A549 (cell line): ENCODE measurements at regions not wholly inside any gene's neighbourhood (a gene's known extent, or its start where the extent isn't known, plus 50 kb on each side); places are given as distances from the start of the nearest gene placed in this dataset.

Experiments used
- ATAC-seq, 2 experiments: fragments of 200-7000 bp in 1 of 2; fragments of >200 bp in 1 of 2; cut with Nextera tagmentation in 1 of 2; cut with Tn5 transposase in 1 of 2; 3 replicates each; pipeline versions ENCODE4 v1.8.0 to v1.9.1; 2018 to 2020; ENCODE audit warnings: mild to moderate bottlenecking in 1 of 2, moderate library complexity in 1 of 2
- CTCF ChIA-PET: fragments of 300-600 bp; sonication (Branson Sonifier 250); formaldehyde crosslinking; extraction: SDS; loops from one replicate; lab custom pipeline; 2021; ENCODE audit warnings: antibody characterized with exemption, inconsistent platforms; lab: Yijun Ruan, JAX
- POLR2A ChIA-PET: fragments of 350-600 bp; formaldehyde crosslinking; extraction: SDS; loops from one replicate; lab custom pipeline; 2021; ENCODE audit warnings: antibody characterized with exemption, inconsistent platforms; lab: Yijun Ruan, JAX
- DNase-seq, 2 experiments: peaks; one replicate each; pipeline versions ENCODE4 v3.0.0 to v3.0.0-alpha.2; 2011 to 2016; ENCODE audit warnings: low read depth in 1 of 2, low spot score in 1 of 2
- FAIRE-seq: peaks from 2 replicates; lab custom pipeline; 2011; peaks lifted over from hg19 to GRCh38; lab: Jason Lieb, UNC
- H3K27ac ChIP-seq, 2 experiments: fragments of >200 bp; sonication (Bioruptor Twin); formaldehyde crosslinking; 3 replicates each; pipeline ENCODE4 v1.5.1; 2016 to 2017
- H3K4me1 ChIP-seq: fragments of >200 bp; sonication (Bioruptor Twin); formaldehyde crosslinking; 3 replicates; pipeline ENCODE4 v1.6.1; 2016
- H3K4me2 ChIP-seq: fragments of >200 bp; sonication (Bioruptor Twin); formaldehyde crosslinking; 3 replicates; pipeline ENCODE4 v1.6.1; 2016
- H3K4me3 ChIP-seq: fragments of >200 bp; sonication (Bioruptor Twin); formaldehyde crosslinking; 3 replicates; pipeline ENCODE4 v1.5.1; 2016
- H3K9me3 ChIP-seq: fragments of >200 bp; sonication (Bioruptor Twin); formaldehyde crosslinking; 3 replicates; pipeline ENCODE4 v1.6.1; 2016
- CEBPB ChIP-seq, 2 experiments: fragments of >200 bp in 1 of 2; sonication (Bioruptor Twin) in 1 of 2; formaldehyde crosslinking in 1 of 2; IDR thresholded peaks; 2 replicates each; pipeline ENCODE4 v1.6.1; 2012 to 2016
- EHF ChIP-seq: fragments of 250-450 bp; sonication (Bioruptor Pico); IDR thresholded peaks from 2 replicates; pipeline ENCODE4 v1.5.0; 2020; ENCODE audit warnings: mild to moderate bottlenecking
- ESRRA ChIP-seq: fragments of 150-350 bp; IDR thresholded peaks from 2 replicates; pipeline ENCODE4 v1.6.1; 2014; ENCODE audit warnings: mild to moderate bottlenecking, low read length, borderline replicate concordance
- FOSL2 ChIP-seq, 2 experiments: fragments of 450-650 bp in 1 of 2; fragments of >200 bp in 1 of 2; sonication (Bioruptor Twin) in 1 of 2; formaldehyde crosslinking; IDR thresholded peaks; 2 replicates each; pipeline versions ENCODE4 v1.5.0 to v1.6.1; 2016 to 2020; ENCODE audit warnings: mild to moderate bottlenecking in 1 of 2, moderate library complexity in 1 of 2
- GATA3 ChIP-seq: IDR thresholded peaks from 2 replicates; pipeline ENCODE4 v1.6.1; 2012; ENCODE audit warnings: borderline replicate concordance
- HEYL ChIP-seq: fragments of 250-450 bp; sonication (Bioruptor Pico); IDR thresholded peaks from 2 replicates; pipeline ENCODE4 v1.8.0; 2021; ENCODE audit warnings: mild to moderate bottlenecking, moderate library complexity
- HOXA7 ChIP-seq: fragments of 250-450 bp; sonication (Bioruptor Pico); IDR thresholded peaks from 2 replicates; pipeline ENCODE4 v1.5.0; 2020; ENCODE audit warnings: mild to moderate bottlenecking, moderate library complexity
- JUN ChIP-seq, 2 experiments: fragments of >200 bp; sonication (Bioruptor Twin); formaldehyde crosslinking; IDR thresholded peaks; 2 replicates in 1 of 2; 3 replicates in 1 of 2; pipeline ENCODE4 v1.6.1; 2016 to 2017
- JUNB ChIP-seq: fragments of >200 bp; sonication (Bioruptor Twin); formaldehyde crosslinking; IDR thresholded peaks from 2 replicates; pipeline ENCODE4 v1.6.1; 2016
- KDM1A ChIP-seq: fragments of 200-600 bp; sonication (generic); IDR thresholded peaks from 2 replicates; pipeline ENCODE4 v1.6.1; 2016; ENCODE audit warnings: low read depth, mild to moderate bottlenecking
- NR3C1 ChIP-seq: fragments of >200 bp; sonication (Bioruptor Twin); formaldehyde crosslinking; IDR thresholded peaks from 3 replicates; pipeline ENCODE4 v1.6.1; 2017
- RAD21 ChIP-seq, 2 experiments: fragments of >200 bp in 1 of 2; sonication (Bioruptor Twin) in 1 of 2; formaldehyde crosslinking in 1 of 2; IDR thresholded peaks in 1 of 2; conservative IDR thresholded peaks in 1 of 2; 2 replicates in 1 of 2; 3 replicates in 1 of 2; pipeline ENCODE4 v1.6.1; 2012 to 2018; ENCODE audit warnings: inconsistent platforms in 1 of 2
- SMC3 ChIP-seq: fragments of >200 bp; sonication (Bioruptor Twin); formaldehyde crosslinking; IDR thresholded peaks from 3 replicates; pipeline ENCODE4 v1.6.1; 2018; ENCODE audit warnings: inconsistent platforms
- TFCP2L1 ChIP-seq: fragments of 250-450 bp; sonication (Bioruptor Pico); IDR thresholded peaks from 2 replicates; pipeline ENCODE4 v1.5.0; 2021; ENCODE audit warnings: mild to moderate bottlenecking
- ZNF302 ChIP-seq: fragments of 250-450 bp; sonication (Bioruptor Pico); IDR thresholded peaks from 2 replicates; pipeline ENCODE4 v1.9.0; 2021; ENCODE audit warnings: inconsistent platforms, mild to moderate bottlenecking, moderate library complexity
- WGBS: methylation state at CpG from one replicate; pipeline ENCODE4 v1.1.6; 2017; ENCODE audit errors: missing lambda C conversion rate; 5-methylcytosine and 5-hydroxymethylcytosine counted together
- TF ChIP-seq, protein P1 (sequence below): fragments of 250-450 bp; sonication (Bioruptor Pico); IDR thresholded peaks from 2 replicates; pipeline ENCODE4 v1.5.0; 2020; ENCODE audit warnings: low read depth, mild to moderate bottlenecking, moderate library complexity
- TF ChIP-seq, protein P2 (sequence below): IDR thresholded peaks from 2 replicates; pipeline ENCODE4 v1.6.1; 2012
- TF ChIP-seq, protein P3 (sequence below): fragments of 450-650 bp; IDR thresholded peaks from 2 replicates; pipeline ENCODE4 v1.6.1; 2014; ENCODE audit warnings: antibody characterized with exemption
- TF ChIP-seq, protein P4 (sequence below): fragments of >200 bp; sonication (Bioruptor Twin); formaldehyde crosslinking; IDR thresholded peaks from 3 replicates; pipeline ENCODE4 v1.6.1; 2016
- TF ChIP-seq, protein P5 (sequence below): fragments of >200 bp; sonication (Bioruptor Twin); formaldehyde crosslinking; IDR thresholded peaks from 3 replicates; pipeline ENCODE4 v1.5.1; 2016

DNA sequence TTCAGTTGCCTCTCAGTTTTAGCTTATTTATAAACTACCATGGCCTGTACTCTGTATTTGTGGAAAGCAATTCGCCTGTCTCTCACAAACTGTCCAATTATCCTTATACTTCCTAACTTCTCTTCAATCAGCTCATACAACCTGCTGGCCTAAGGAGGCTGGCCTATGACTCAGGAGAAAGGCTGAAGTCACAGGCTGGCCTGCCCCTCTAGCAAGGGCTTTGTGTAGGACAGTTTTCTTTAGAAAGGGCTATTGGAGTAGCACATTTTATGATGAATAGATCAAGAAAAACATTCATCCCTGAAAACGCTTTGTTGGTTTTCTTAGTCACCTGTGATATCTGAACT lies 988.7 kb upstream of the ARRDC3 start:
- peak; percentile 32 for FAIRE-seq
- peak; percentile 28 to 86 for DNase-seq
- POLR2A ChIA-PET, result interaction anchor here (0.8 kb wide), 1 partner anchor 34 kb away, joined by 3 read pairs; no protein-coding TSS in a partner anchor
- CTCF ChIA-PET, result no interaction called here
- peak; percentile 99 for ATAC-seq
- Histone ChIP-seq H3K4me2 (peak overlapping the region; percentile 59), H3K9me3 (peaks cover 9% of the 10 kb centered on the region; the same call in 1 of the 3 replicates), H3K4me1 (peaks cover 27% of the 10 kb centered on the region), H3K4me3 (no peak overlapping the region), H3K27ac (peak overlapping the region; percentile 74 to 82)
- TF ChIP-seq ZNF302 (no peak), JUN (IDR thresholded peaks at IDR 0.05) (0 out of 5 replicates have a peak, but pooled peaks of 1 of the 2 experiments have one; percentile 44), GATA3 (0 out of 2 replicates have a peak, but pooled peaks have one; percentile 23), JUNB (peak; percentile 65), FOSL2 (IDR thresholded peaks at IDR 0.05) (0 out of 2 replicates have a peak, but pooled peaks have one; percentile 27), FOSL2 (CRISPR knock-in tag; IDR thresholded peaks at IDR 0.05) (peak; percentile 41; the same call in 1 of the 2 replicates), EHF (CRISPR knock-in tag) (no peak)
- TF ChIP-seq, protein P1, sequence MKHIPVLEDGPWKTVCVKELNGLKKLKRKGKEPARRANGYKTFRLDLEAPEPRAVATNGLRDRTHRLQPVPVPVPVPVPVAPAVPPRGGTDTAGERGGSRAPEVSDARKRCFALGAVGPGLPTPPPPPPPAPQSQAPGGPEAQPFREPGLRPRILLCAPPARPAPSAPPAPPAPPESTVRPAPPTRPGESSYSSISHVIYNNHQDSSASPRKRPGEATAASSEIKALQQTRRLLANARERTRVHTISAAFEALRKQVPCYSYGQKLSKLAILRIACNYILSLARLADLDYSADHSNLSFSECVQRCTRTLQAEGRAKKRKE, result no peak
- TF ChIP-seq, protein P2, sequence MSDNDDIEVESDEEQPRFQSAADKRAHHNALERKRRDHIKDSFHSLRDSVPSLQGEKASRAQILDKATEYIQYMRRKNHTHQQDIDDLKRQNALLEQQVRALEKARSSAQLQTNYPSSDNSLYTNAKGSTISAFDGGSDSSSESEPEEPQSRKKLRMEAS, result 0 out of 2 replicates have a peak, but pooled peaks have one; percentile 35
- 0% methylated on average over 2 of the region's 2 CpGs for WGBS

DNA sequence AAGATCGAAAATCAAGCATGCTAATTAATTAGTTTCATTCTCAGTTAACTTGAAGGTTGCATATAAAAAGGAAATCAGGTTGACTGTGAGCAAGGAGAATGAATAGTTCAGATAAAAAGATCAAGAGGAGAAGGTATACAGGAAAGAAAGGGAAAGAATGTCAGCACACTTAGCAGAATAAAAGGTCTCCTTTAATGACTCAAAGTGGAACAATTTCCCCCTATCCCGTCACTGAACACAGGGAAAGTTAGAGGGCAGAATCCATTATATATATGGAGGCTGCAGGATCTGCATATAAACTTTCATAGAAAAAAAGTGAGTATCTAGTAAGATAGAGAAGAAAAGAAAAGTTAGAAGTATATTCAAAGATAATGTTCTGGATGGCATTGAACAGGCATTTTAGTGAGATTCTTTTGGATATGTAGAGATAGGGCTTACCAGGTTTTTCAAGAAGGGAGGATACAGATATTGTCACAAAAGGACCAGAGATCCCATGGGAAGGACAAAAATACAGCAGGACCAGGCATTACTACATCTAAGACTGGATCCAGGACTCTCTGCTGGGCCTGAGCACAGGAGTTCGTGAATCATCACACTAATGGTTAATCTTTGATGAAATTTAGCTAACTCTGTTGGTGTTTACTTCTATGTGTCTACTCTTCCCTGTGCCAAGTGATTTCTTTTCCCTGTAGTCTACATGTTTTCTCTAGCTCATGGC lies 988.2 kb upstream of the ARRDC3 start:
- CTCF ChIA-PET, result no interaction called here
- TF ChIP-seq KDM1A (no peak), NR3C1 (no peak), HEYL (CRISPR knock-in tag) (no peak), ESRRA (no peak), JUN (IDR thresholded peaks at IDR 0.05) (peak in 1 of 2 experiments; percentile 26; a peak in 2 of 5 replicates), HOXA7 (no peak), RAD21 (conservative IDR thresholded peaks at IDR 0.05 in 1 of 2, IDR thresholded peaks at IDR 0.05 in 1 of 2) (no peak; a peak in 1 of 5 replicates), TFCP2L1 (no peak), SMC3 (no peak; the same call in 2 of the 3 replicates), CEBPB (IDR thresholded peaks at IDR 0.05) (peak in 1 of 2 experiments; percentile 11; a peak in 1 of 4 replicates)
- TF ChIP-seq, protein P3, sequence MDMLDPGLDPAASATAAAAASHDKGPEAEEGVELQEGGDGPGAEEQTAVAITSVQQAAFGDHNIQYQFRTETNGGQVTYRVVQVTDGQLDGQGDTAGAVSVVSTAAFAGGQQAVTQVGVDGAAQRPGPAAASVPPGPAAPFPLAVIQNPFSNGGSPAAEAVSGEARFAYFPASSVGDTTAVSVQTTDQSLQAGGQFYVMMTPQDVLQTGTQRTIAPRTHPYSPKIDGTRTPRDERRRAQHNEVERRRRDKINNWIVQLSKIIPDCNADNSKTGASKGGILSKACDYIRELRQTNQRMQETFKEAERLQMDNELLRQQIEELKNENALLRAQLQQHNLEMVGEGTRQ, result no peak
- TF ChIP-seq, protein P4, sequence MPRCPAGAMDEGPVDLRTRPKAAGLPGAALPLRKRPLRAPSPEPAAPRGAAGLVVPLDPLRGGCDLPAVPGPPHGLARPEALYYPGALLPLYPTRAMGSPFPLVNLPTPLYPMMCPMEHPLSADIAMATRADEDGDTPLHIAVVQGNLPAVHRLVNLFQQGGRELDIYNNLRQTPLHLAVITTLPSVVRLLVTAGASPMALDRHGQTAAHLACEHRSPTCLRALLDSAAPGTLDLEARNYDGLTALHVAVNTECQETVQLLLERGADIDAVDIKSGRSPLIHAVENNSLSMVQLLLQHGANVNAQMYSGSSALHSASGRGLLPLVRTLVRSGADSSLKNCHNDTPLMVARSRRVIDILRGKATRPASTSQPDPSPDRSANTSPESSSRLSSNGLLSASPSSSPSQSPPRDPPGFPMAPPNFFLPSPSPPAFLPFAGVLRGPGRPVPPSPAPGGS, result no peak; the same call in 2 of the 3 replicates
- TF ChIP-seq, protein P5, sequence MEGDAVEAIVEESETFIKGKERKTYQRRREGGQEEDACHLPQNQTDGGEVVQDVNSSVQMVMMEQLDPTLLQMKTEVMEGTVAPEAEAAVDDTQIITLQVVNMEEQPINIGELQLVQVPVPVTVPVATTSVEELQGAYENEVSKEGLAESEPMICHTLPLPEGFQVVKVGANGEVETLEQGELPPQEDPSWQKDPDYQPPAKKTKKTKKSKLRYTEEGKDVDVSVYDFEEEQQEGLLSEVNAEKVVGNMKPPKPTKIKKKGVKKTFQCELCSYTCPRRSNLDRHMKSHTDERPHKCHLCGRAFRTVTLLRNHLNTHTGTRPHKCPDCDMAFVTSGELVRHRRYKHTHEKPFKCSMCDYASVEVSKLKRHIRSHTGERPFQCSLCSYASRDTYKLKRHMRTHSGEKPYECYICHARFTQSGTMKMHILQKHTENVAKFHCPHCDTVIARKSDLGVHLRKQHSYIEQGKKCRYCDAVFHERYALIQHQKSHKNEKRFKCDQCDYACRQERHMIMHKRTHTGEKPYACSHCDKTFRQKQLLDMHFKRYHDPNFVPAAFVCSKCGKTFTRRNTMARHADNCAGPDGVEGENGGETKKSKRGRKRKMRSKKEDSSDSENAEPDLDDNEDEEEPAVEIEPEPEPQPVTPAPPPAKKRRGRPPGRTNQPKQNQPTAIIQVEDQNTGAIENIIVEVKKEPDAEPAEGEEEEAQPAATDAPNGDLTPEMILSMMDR, result no peak
- 41% methylated on average over 3 of the region's 3 CpGs for WGBS
- POLR2A ChIA-PET, result interaction anchor here (0.8 kb wide), 1 partner anchor 34 kb away, joined by 3 read pairs; no protein-coding TSS in a partner anchor
- peak; percentile 95 to 97 for ATAC-seq
- Histone ChIP-seq H3K4me2 (peak overlapping the region; percentile 59), H3K27ac (peak overlapping the region; percentile 74 to 82), H3K4me1 (peaks cover 27% of the 10 kb centered on the region), H3K9me3 (peaks cover 9% of the 10 kb centered on the region; the same call in 1 of the 3 replicates), H3K4me3 (no peak overlapping the region)
- peak; percentile 72 for FAIRE-seq
- DNase-seq, result peak in 1 of 2 experiments; percentile 25
